BJ (cell line): ENCODE measurements at regions not wholly inside any gene's neighbourhood (a gene's known extent, or its start where the extent isn't known, plus 50 kb on each side); places are given as distances from the start of the nearest gene placed in this dataset.
A peak's percentile ranks its signal among the peaks of the same experiment; 100 is the strongest.

Experiments
- CTCF ChIA-PET: fragments of 350-600 bp; formaldehyde crosslinking; extraction: SDS; loops from one replicate; lab custom pipeline; 2021; ENCODE audit warnings: antibody characterized with exemption, inconsistent platforms; lab: Yijun Ruan, JAX
- POLR2A ChIA-PET: fragments of 300-600 bp; sonication (Branson Sonifier 250); formaldehyde crosslinking; extraction: SDS; loops from one replicate; lab custom pipeline; 2021; ENCODE audit warnings: antibody characterized with exemption; lab: Charles Lee
- DNase-seq: peaks from one replicate; pipeline ENCODE4 v3.0.0-alpha.2; 2011; ENCODE audit warnings: low read depth
- H3K27me3 ChIP-seq: 2 replicates; pipeline ENCODE4 v1.6.0; 2011; ENCODE audit warnings: low read length; ENCODE audit not compliant: control insufficient read depth, insufficient read depth
- H3K36me3 ChIP-seq: 2 replicates; pipeline ENCODE4 v1.5.1; 2011; ENCODE audit warnings: low read length; ENCODE audit not compliant: control insufficient read depth, insufficient read depth
- H3K4me3 ChIP-seq: 2 replicates; pipeline ENCODE4 v1.5.1; 2011; ENCODE audit warnings: low read depth, mild to moderate bottlenecking, control low read depth, low read length
- CTCF ChIP-seq: IDR thresholded peaks from 2 replicates; pipeline ENCODE4 v1.5.1; 2011; ENCODE audit warnings: low read depth, mild to moderate bottlenecking, control low read depth, inconsistent platforms, low read length, moderate library complexity; ENCODE audit not compliant: insufficient read depth

- H3K4me3 ChIP-seq: no peak overlapping the region
- TF ChIP-seq CTCF: no peak
- H3K36me3 ChIP-seq: no peaks in the 10 kb centered on the region
- CTCF ChIA-PET: interaction anchor here (1.0 to 2.4 kb wide), 2 partner anchors 11 to 18 kb away, joined by 3 to 8 read pairs; no protein-coding TSS in a partner anchor
- no peaks in the 10 kb centered on the region for H3K27me3 ChIP-seq
- no peak for DNase-seq
- POLR2A ChIA-PET: no interaction called here
These were observed 507.2 kb downstream of the LTN1 start for GRCh38 chr21:28485301-28486022.

GRCh38 chr21:28483301-28484035 lies 509.2 kb downstream of the LTN1 start:
- Histone ChIP-seq H3K36me3 (no peaks in the 10 kb centered on the region), H3K4me3 (no peak overlapping the region), H3K27me3 (no peaks in the 10 kb centered on the region)
- CTCF ChIA-PET: interaction anchor here (1.0 kb wide), 3 partner anchors 15 to 27 kb away, joined by 3 read pairs; no protein-coding TSS in a partner anchor
- DNase-seq: no peak
- no peak for TF ChIP-seq CTCF
- POLR2A ChIA-PET: interaction anchor here (0.7 kb wide), 1 partner anchor 9 kb away, joined by 3 read pairs; no protein-coding TSS in a partner anchor

GRCh38 chr21:28482657-28483056 lies 510.0 kb downstream of the LTN1 start:
- ChIA-PET CTCF (interaction anchor here (1.0 kb wide), 3 partner anchors 14 to 26 kb away, joined by 3 read pairs; no protein-coding TSS in a partner anchor), POLR2A (no interaction called here)
- TF ChIP-seq CTCF: no peak
- no peaks in the 10 kb centered on the region for H3K27me3 ChIP-seq
- no peak for DNase-seq
- no peak overlapping the region for H3K4me3 ChIP-seq
- H3K36me3 ChIP-seq: no peaks in the 10 kb centered on the region

- no peaks in the 10 kb centered on the region for H3K36me3 ChIP-seq
- no peaks in the 10 kb centered on the region for H3K27me3 ChIP-seq
- H3K4me3 ChIP-seq: no peak overlapping the region
- ChIA-PET CTCF (no interaction called here), POLR2A (no interaction called here)
- DNase-seq: peak; percentile 19
- TF ChIP-seq CTCF: no peak
These were observed 512.2 kb downstream of the LTN1 start for GRCh38 chr21:28480470-28480869.
